Vagina (tissue), 2 donors: ENCODE measurements at regions not wholly inside any gene's neighbourhood (a gene's known extent, or its start where the extent isn't known, plus 50 kb on each side); places are given as distances from the start of the nearest gene placed in this dataset.

Experiments
- DNase-seq, 2 donors: peaks; one replicate each; pipeline ENCODE4 v3.0.0-alpha.2; 2017; ENCODE audit errors: extremely low spot score in 2 of 2
- H3K27ac ChIP-seq: fragments of 200-600 bp; sonication (generic); one replicate; pipeline ENCODE4 v1.5.1; 2019
- H3K27me3 ChIP-seq: fragments of 200-600 bp; sonication (generic); one replicate; pipeline ENCODE4 v1.5.1; 2019
- H3K36me3 ChIP-seq, 2 donors: fragments of 200-600 bp; sonication (generic); one replicate each; pipeline ENCODE4 v1.5.1; 2017 to 2019
- H3K4me1 ChIP-seq: fragments of 200-600 bp; sonication (generic); one replicate; pipeline ENCODE4 v1.5.1; 2019
- H3K4me3 ChIP-seq, 2 donors: fragments of 200-600 bp; sonication (generic); 1 replicate in 1 of 2; 2 replicates in 1 of 2; pipeline ENCODE4 v1.5.1; 2016 to 2019
- H3K9me3 ChIP-seq: fragments of 200-600 bp; sonication (generic); one replicate; pipeline ENCODE4 v1.5.1; 2019
- CTCF ChIP-seq, 3 experiments: fragments of 450-650 bp in 2 of 3; fragments of 200-600 bp in 1 of 3; sonication (generic) in 1 of 3; IDR thresholded peaks; one replicate each; pipeline ENCODE4 v1.5.1; 2017 to 2019; ENCODE audit warnings: antibody characterized with exemption in 3 of 3, mild to moderate bottlenecking in 2 of 3, moderate library complexity in 2 of 3
- POLR2A ChIP-seq, 2 donors: fragments of 450-650 bp; IDR thresholded peaks; one replicate each; pipeline ENCODE4 v1.6.1; 2017; ENCODE audit warnings: antibody characterized with exemption in 2 of 2, mild to moderate bottlenecking in 2 of 2, moderate library complexity in 2 of 2
- POLR2AphosphoS5 ChIP-seq, 2 donors: sonication (generic); formaldehyde crosslinking; IDR thresholded peaks; one replicate each; pipeline ENCODE4 v1.9.0; 2017; ENCODE audit warnings: antibody characterized with exemption in 2 of 2, mild to moderate bottlenecking in 2 of 2, low read depth in 1 of 2; ENCODE audit not compliant: insufficient read depth in 1 of 2
- intact Hi-C: fragments of 100-400 bp; cut with DNase I; formaldehyde crosslinking; loops from one replicate; pipeline ENCODE4 v1.15.1; 2023

- Histone ChIP-seq H3K36me3 (no peaks in the 10 kb centered on the region), H3K27ac (no peak overlapping the region), H3K9me3 (no peaks in the 10 kb centered on the region), H3K4me1 (no peaks in the 10 kb centered on the region), H3K27me3 (no peaks in the 10 kb centered on the region), H3K4me3 (no peak overlapping the region)
- DNase-seq, result no peak
- intact Hi-C loops, result no loop called here
- TF ChIP-seq POLR2AphosphoS5 (IDR thresholded peaks at IDR 0.05; ENCODE audit: insufficient read depth in 1 of 2, low read depth in 1 of 2), result no peak
- TF ChIP-seq CTCF (IDR thresholded peaks at IDR 0.05), result no peak
- no peak for TF ChIP-seq POLR2A (IDR thresholded peaks at IDR 0.05)
Measured at GRCh38 chrX:5388087-5388486, 840.6 kb downstream of the NLGN4X start.

DNA sequence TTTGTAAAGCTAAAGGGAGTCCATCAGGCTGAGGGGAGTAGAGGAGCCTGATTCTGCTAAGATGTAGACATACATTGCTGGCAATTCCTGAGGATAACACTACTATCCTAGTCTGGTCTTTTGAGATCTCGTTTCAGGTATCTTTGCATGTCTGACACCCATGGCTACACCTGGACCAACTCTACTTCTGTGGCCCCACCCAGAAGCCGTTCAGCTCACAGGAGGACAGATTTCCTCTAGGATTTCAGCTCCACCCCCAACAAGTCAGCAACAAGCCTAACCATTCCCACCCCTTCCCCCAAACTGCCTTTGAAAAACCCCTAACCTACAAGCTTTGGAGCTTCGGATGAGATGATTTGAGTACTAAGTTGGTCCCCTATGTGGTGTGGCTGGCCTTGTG lies 848.2 kb downstream of the NLGN4X start:
- TF ChIP-seq CTCF (IDR thresholded peaks at IDR 0.05) (no peak), POLR2AphosphoS5 (IDR thresholded peaks at IDR 0.05; ENCODE audit: insufficient read depth in 1 of 2, low read depth in 1 of 2) (no peak), POLR2A (IDR thresholded peaks at IDR 0.05) (no peak)
- Histone ChIP-seq H3K36me3 (no peaks in the 10 kb centered on the region), H3K4me1 (no peaks in the 10 kb centered on the region), H3K4me3 (no peak overlapping the region), H3K27me3 (no peaks in the 10 kb centered on the region), H3K9me3 (no peaks in the 10 kb centered on the region), H3K27ac (no peak overlapping the region)
- intact Hi-C loops, result no loop called here
- no peak for DNase-seq

GRCh38 chrX:5341902-5342301 lies 886.8 kb downstream of the NLGN4X start:
- intact Hi-C loops, result no loop called here
- Histone ChIP-seq H3K4me3 (no peak overlapping the region), H3K36me3 (no peaks in the 10 kb centered on the region), H3K27ac (no peak overlapping the region), H3K4me1 (no peaks in the 10 kb centered on the region), H3K9me3 (no peaks in the 10 kb centered on the region), H3K27me3 (no peaks in the 10 kb centered on the region)
- no peak for DNase-seq
- TF ChIP-seq POLR2A (IDR thresholded peaks at IDR 0.05) (no peak), CTCF (IDR thresholded peaks at IDR 0.05) (no peak), POLR2AphosphoS5 (IDR thresholded peaks at IDR 0.05; ENCODE audit: insufficient read depth in 1 of 2, low read depth in 1 of 2) (no peak)

GRCh38 chrX:5337160-5337559 lies 891.5 kb downstream of the NLGN4X start:
- no peaks in the 10 kb centered on the region for H3K9me3 ChIP-seq
- H3K36me3 ChIP-seq, result no peaks in the 10 kb centered on the region
- H3K4me1 ChIP-seq, result no peaks in the 10 kb centered on the region
- H3K27me3 ChIP-seq, result no peaks in the 10 kb centered on the region
- no peak for TF ChIP-seq POLR2A (IDR thresholded peaks at IDR 0.05)
- TF ChIP-seq POLR2AphosphoS5 (IDR thresholded peaks at IDR 0.05; ENCODE audit: insufficient read depth in 1 of 2, low read depth in 1 of 2), result no peak
- no peak for TF ChIP-seq CTCF (IDR thresholded peaks at IDR 0.05)
- intact Hi-C loops, result no loop called here
- no peak overlapping the region for H3K27ac ChIP-seq
- DNase-seq, result no peak
- no peak overlapping the region for H3K4me3 ChIP-seq

GRCh38 chrX:5324546-5324945 lies 904.1 kb downstream of the NLGN4X start:
- DNase-seq, result no peak

More at GRCh38 chrX:5324546-5324945, 904.1 kb downstream of the NLGN4X start:
- intact Hi-C loops, result no loop called here
- Histone ChIP-seq H3K9me3 (no peaks in the 10 kb centered on the region), H3K27me3 (no peaks in the 10 kb centered on the region), H3K36me3 (no peaks in the 10 kb centered on the region), H3K4me3 (no peak overlapping the region), H3K4me1 (no peaks in the 10 kb centered on the region), H3K27ac (no peak overlapping the region)
- TF ChIP-seq POLR2A (IDR thresholded peaks at IDR 0.05), result no peak
- no peak for TF ChIP-seq POLR2AphosphoS5 (IDR thresholded peaks at IDR 0.05; ENCODE audit: insufficient read depth in 1 of 2, low read depth in 1 of 2)
- TF ChIP-seq CTCF (IDR thresholded peaks at IDR 0.05), result no peak
